ENCODE measurements at regions not wholly inside any gene's neighbourhood (a gene's known extent, or its start where the extent isn't known, plus 50 kb on each side); places are given as distances from the start of the nearest gene placed in this dataset.

DNA sequence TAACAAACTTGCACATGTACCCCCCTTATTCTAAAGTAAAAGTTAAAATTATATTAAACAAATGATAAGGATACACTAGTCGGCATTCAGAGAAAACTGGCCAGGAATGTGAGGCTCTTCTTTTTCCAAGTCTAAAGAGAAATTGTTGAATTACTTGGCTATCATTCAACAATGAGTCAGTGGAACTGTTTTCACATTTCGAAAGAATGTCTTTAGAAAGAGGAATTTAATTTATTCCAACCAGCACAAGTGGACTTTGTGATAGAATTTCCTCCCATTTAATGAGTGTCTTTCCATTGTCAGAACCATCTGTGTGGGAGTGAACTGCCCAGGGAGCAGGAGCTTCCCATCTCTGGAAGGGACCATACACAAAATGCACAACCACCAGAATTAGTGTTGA, 792.2 kb downstream of the EPHA4 start:
- TF ChIP-seq, protein P1, sequence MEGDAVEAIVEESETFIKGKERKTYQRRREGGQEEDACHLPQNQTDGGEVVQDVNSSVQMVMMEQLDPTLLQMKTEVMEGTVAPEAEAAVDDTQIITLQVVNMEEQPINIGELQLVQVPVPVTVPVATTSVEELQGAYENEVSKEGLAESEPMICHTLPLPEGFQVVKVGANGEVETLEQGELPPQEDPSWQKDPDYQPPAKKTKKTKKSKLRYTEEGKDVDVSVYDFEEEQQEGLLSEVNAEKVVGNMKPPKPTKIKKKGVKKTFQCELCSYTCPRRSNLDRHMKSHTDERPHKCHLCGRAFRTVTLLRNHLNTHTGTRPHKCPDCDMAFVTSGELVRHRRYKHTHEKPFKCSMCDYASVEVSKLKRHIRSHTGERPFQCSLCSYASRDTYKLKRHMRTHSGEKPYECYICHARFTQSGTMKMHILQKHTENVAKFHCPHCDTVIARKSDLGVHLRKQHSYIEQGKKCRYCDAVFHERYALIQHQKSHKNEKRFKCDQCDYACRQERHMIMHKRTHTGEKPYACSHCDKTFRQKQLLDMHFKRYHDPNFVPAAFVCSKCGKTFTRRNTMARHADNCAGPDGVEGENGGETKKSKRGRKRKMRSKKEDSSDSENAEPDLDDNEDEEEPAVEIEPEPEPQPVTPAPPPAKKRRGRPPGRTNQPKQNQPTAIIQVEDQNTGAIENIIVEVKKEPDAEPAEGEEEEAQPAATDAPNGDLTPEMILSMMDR (conservative IDR thresholded peaks at IDR 0.05; ENCODE audit: low read depth, low read length): no peak
- DNase-seq (ENCODE audit: low read depth): peak; percentile 33
- H3K4me3 ChIP-seq (ENCODE audit: low read depth, low read length): no peak overlapping the region

DNA sequence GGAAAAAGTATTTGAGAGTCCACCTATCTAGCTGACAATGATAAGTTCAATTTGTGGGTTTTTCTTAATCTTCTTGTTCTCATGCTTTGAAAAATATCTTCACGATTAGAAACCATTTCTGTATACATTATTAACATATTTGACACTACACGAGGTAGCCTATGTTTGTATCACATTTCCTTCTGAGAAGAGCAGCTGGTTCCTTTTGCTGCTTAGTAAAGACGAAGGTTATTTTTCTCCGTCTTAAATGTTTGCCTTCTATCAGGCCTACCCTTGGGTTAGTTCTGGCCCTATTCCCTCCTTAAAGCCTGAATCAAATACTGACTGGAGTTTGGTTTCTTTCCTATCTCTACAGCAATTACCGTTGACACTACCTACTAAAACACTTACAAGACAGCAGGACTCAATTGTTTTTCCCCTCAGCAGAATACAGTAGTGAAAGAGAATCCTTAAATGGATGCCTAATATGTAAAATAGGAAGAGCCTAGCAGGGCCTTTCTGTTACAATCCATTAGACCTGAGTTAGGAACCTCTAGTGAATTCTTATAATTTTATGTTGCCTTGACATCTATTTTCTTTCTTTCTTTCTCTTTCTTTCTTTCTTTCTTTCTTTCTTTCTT, 790.4 kb downstream of the EPHA4 start:
- TF ChIP-seq, protein P1 (conservative IDR thresholded peaks at IDR 0.05; ENCODE audit: low read depth, low read length): no peak
- H3K4me3 ChIP-seq (ENCODE audit: low read depth, low read length): no peak overlapping the region
- no peak for DNase-seq (ENCODE audit: low read depth)

DNA sequence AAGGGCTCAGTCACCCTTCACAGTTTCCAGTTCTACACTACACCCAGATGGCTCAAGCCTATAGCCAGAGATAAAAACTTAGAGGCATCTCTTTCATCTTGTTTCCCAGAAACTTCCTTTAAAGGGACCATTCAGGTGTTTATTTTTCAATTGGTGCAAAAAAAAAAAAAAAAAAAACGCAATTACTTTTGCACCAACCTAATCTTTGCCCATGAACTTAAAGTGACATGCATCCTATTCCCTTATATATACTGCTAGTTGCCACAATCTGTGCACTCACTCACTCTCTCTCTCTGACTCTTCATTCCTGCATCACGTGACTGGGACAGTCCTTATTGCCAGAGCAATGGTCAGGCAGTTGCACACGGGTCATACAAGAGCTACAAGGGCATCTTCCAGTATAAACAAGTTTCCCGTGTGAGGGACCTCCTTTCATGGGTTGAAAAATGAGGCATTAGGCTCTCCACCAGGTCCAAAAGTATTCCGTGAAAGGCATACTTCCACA, 789.4 kb downstream of the EPHA4 start:
- DNase-seq (ENCODE audit: low read depth): no peak
- no peak overlapping the region for H3K4me3 ChIP-seq (ENCODE audit: low read depth, low read length)
- TF ChIP-seq, protein P1 (conservative IDR thresholded peaks at IDR 0.05; ENCODE audit: low read depth, low read length): no peak

DNA sequence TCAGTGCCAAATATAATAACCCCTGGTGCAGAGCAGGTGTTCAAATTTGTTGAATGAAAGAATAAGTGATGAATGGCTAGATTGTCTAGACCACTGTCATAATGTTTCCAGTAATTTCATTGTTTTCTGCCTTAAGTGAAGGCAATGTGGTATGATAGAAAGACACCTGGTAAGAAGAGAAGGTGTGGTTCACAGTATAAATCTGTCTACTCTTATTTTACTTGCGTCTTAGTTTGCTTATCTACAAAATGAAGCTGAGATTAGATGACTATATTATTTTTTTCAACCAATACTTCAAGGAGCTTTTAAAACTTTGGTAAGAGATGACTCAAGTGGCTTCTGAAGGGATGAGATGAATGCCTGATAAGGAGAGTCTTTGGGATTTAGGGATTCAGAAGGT, 788.4 kb downstream of the EPHA4 start:
- TF ChIP-seq, protein P1 (conservative IDR thresholded peaks at IDR 0.05; ENCODE audit: low read depth, low read length): no peak
- no peak for DNase-seq (ENCODE audit: low read depth)
- H3K4me3 ChIP-seq (ENCODE audit: low read depth, low read length): no peak overlapping the region

DNA sequence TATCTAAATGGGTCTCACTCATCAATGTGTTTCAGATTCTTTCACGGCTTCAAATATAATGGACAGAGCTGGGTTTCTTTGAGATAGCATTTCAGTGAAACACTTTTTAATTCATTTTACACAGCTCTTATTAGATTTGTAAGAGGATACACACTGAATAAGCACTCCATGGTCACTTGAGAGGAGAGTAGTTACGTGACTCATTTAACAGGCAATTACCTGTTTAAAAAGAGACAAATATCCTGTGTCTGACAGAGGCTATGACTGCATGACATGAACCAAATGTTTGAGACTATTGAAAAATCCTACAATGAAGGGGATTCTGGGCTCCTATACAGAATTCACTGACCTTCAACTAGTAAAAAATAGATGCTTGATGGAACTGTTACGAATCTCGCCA, 786.9 kb downstream of the EPHA4 start:
- TF ChIP-seq, protein P1 (conservative IDR thresholded peaks at IDR 0.05; ENCODE audit: low read depth, low read length): no peak
- no peak for DNase-seq (ENCODE audit: low read depth)
- H3K4me3 ChIP-seq (ENCODE audit: low read depth, low read length): no peak overlapping the region

DNA sequence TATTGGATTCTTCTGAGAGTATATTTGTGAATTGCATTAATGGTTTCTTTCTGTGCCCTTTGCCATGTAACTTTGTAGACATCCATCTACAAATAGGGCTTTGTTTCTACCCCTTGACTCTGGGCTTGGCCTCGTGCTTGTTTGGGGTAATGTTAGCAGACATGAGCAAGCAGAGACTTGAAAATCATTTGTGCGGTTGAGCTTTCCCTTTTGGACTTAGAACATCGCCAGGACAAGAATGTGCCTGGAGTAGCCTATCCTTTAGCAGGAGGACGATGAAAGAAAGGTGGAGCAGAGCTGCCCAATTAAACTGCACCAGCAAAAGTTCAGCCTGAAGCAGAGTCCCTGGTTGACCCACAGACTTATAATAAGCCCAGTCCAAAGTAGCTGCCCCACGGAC, 785.9 kb downstream of the EPHA4 start:
- TF ChIP-seq, protein P1 (conservative IDR thresholded peaks at IDR 0.05; ENCODE audit: low read depth, low read length): no peak
- no peak overlapping the region for H3K4me3 ChIP-seq (ENCODE audit: low read depth, low read length)
- DNase-seq (ENCODE audit: low read depth): no peak

DNA sequence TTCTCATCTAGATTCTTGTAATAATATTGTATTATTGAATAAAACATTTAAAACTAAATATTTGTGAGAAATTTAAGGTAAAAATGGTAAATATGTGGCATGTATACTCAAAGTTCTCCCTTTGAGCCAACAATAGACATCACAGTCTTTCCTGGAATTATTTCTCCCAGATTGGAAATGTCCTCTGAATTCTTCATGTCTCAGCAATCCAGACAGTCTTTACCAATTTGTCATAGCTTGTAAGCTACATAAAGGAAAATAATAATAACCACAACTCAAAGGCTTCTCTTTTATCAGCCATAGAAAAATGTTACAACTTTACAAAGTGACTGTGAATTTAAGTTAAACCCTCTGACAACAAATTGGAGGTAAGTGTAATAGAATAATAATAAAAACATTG, 784.9 kb downstream of the EPHA4 start:
- no peak for DNase-seq (ENCODE audit: low read depth)
- TF ChIP-seq, protein P1 (conservative IDR thresholded peaks at IDR 0.05; ENCODE audit: low read depth, low read length): no peak
- H3K4me3 ChIP-seq (ENCODE audit: low read depth, low read length): no peak overlapping the region
